ENCODE measurements at regions not wholly inside any gene's neighbourhood (a gene's known extent, or its start where the extent isn't known, plus 50 kb on each side); places are given as distances from the start of the nearest gene placed in this dataset.

GRCh38 chr17:34858591-34859565 is 102.4 kb downstream of the CCT6B start:
- H3K4me3 ChIP-seq (ENCODE audit: low read depth, low read length), result no peak overlapping the region
- TF ChIP-seq CTCF (IDR thresholded peaks at IDR 0.05; ENCODE audit: borderline replicate concordance, insufficient read depth, low read depth, low read length), result no peak

- H3K4me3 ChIP-seq (ENCODE audit: low read depth, low read length), result no peak overlapping the region
- TF ChIP-seq CTCF (IDR thresholded peaks at IDR 0.05; ENCODE audit: borderline replicate concordance, insufficient read depth, low read depth, low read length), result no peak
These were observed 107.3 kb downstream of the CCT6B start for GRCh38 chr17:34853924-34854323.

- peak; percentile 44; the same call in 1 of the 2 replicates for TF ChIP-seq CTCF (IDR thresholded peaks at IDR 0.05; ENCODE audit: borderline replicate concordance, insufficient read depth, low read depth, low read length)
These were observed 108.6 kb downstream of the CCT6B start for GRCh38 chr17:34852614-34853013.

GRCh38 chr17:34851961-34852540 is 109.2 kb downstream of the CCT6B start:
- TF ChIP-seq CTCF (IDR thresholded peaks at IDR 0.05; ENCODE audit: borderline replicate concordance, insufficient read depth, low read depth, low read length), result no peak
- no peak overlapping the region for H3K4me3 ChIP-seq (ENCODE audit: low read depth, low read length)

More at GRCh38 chr17:34852614-34853013, 108.6 kb downstream of the CCT6B start:
- H3K4me3 ChIP-seq (ENCODE audit: low read depth, low read length), result no peak overlapping the region

GRCh38 chr17:34850964-34851363 is 110.3 kb downstream of the CCT6B start:
- H3K4me3 ChIP-seq (ENCODE audit: low read depth, low read length), result no peak overlapping the region
- TF ChIP-seq CTCF (IDR thresholded peaks at IDR 0.05; ENCODE audit: borderline replicate concordance, insufficient read depth, low read depth, low read length), result no peak

GRCh38 chr17:34850023-34850422 is 111.2 kb downstream of the CCT6B start:
- H3K4me3 ChIP-seq (ENCODE audit: low read depth, low read length), result no peak overlapping the region
- no peak for TF ChIP-seq CTCF (IDR thresholded peaks at IDR 0.05; ENCODE audit: borderline replicate concordance, insufficient read depth, low read depth, low read length)

Measured in GM12875 (cell line).